ENCODE measurements at regions not wholly inside any gene's neighbourhood (a gene's known extent, or its start where the extent isn't known, plus 50 kb on each side); places are given as distances from the start of the nearest gene placed in this dataset.

DNA sequence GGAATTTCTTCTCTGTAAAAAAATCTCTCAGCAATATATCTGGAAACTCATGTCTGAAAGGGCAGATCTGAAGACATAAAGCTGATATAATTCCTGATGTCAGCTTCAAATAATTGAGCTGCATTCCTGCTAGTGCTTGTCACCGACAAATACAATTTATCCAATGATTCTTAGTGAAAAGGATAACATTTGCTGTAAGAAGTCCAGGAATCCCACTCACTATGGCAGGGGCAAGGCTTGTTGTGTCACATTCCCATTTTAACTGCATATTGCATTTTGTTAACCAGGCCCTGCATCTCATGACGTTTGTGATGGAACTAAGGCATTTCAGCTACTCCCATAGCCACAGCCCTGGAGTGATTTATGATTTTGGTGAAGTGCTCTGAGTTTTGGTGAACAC, 160.1 kb upstream of the DAB2 start:
- ATAC-seq, result no peak

DNA sequence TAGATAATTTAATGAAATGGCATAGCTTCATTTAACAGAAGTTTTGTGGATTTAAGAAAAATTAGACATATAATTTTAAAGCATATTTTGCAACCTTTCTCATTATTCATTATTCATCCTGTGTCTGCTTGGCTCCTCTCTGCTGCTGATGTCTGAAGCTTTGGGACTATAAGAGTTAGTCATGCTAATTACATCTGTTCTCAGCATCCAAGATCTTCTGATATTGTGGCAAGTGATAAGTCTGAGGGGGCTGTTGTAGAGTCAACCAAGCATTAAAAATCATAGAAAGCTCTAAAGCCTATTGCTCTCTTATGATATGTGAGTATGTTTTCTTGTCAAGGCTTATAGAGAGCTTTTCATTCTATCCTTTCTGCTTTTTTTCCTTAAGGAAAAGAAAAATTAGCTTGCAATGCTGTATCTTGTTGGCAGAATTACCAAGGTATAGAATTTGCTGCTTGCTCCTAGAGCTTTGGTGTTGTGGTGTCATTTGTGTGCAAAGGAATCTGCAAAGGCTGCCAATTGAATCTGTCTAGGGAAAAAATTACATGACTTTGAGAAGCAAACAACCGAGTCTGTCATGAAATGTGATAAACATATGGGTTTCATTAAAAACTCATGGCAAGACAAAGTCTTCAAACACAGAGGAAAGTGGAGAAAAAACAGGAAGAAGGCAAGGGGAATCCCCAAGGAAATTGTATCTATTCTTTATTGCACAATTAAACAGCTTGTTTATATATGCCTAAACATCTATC, 156.1 kb upstream of the DAB2 start:
- ATAC-seq, result no peak

DNA sequence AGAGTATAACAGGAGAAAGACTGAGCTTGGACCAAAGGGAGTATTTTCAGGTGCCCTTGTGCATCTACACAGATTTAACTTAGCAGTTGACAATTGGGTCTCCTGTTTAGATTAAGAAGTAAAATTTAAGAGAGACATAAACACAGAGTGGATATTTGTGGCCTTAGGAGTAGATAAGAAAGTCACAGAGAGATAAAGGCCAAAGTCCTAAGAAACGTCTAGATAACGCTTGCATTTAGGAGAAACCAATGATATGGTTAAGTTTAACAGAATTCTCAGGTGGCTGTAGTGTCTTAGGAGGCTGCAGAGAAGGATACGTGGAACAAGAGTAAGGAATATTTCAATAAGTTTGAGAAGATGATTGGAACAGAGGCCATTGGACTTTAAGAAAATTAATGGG, 155.0 kb upstream of the DAB2 start:
- no peak for ATAC-seq

DNA sequence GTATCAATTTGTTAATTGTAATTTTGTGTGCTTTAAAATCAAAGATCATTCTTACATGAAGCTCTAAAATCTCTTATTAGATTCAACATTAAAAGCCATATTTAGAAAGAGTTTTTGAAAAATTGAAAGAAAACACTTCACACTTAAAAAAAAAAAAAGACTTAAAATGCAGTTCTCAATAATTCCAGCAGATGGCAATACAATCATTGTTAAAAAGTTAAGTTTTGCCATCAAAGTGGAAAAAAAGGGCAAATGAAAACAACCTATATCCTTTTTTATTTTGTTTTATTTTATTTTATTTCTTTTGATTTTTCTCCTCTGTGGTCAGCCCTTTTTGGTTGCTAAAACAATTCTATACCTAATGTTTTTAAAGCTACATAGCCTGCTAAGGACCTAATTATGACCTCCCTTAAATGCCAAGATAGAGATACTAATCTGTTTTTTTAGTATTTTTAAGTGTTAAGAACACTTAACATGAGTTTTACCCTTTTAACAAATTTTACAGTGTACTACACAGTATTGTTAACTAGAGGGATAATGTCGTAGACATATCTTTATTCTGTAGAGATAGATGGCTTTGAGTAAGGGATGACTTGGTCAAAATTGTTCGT, 154.2 kb upstream of the DAB2 start:
- ATAC-seq, result no peak

DNA sequence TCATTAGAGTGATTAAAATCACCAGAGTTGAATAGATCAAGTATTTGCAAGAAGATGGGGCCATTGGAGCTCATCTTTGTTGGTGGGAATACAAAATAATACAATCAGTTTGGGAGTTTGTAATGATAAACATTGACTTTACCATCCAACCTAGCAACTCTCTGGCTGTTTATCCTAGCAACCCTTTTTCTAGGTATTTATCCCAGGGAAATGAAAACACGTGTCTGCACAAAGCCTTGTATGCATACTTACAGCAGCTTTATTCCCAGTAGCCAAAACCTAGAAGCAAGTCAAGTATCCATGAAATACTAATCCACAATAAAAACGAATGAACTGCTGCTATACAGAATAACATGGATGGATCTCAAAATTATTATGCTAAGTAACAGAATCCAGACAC, 152.7 kb upstream of the DAB2 start:
- no peak for ATAC-seq

DNA sequence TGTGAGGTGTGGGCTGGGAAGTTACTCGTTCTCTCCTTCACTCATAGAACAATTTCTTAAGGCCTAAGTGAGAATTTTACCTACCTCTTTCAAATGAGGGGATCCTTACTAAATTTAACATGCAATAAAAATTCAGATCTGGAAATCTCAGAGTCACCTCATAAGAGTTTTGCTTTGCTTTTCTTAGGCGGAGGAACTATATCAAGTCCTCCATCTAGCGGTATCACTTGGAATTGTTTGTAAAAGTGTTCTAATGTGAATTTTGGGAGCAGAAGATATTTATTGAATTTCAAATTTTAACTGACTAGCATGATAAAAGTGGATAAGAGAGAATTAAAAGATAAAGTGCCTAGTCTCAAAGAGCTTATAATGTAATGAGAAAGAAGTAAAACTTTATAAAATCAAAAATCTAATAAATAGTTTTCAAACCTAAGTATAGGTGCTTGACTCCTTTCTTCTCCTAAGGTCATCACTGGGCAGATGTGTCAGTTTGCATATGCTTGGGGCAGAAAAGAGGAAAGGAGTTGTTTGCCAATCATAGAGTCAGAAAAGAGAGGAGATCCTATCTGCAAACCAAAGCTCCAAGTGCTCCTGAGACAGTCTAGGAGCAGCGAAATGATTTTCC, 145.7 kb upstream of the DAB2 start:
- ATAC-seq, result no peak

DNA sequence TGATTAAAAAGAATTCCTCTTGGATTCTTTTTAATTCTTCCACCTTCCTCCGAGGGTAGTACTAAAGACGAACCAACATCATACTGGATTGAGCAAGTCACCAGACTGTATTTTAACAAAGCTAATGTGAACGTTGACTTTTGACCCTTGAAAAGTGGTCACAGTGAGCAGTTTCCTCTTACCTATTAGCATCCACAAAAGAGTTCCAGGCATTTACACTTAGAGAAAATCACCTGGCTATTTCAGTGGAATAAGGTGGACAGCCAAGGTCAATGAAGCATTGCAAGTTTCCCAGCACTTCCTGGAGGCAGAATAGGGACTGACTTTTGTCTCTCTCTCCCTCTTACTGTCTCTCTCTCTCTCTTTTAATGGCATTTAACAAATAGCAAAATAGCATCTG, 145.1 kb upstream of the DAB2 start:
- no peak for ATAC-seq

DNA sequence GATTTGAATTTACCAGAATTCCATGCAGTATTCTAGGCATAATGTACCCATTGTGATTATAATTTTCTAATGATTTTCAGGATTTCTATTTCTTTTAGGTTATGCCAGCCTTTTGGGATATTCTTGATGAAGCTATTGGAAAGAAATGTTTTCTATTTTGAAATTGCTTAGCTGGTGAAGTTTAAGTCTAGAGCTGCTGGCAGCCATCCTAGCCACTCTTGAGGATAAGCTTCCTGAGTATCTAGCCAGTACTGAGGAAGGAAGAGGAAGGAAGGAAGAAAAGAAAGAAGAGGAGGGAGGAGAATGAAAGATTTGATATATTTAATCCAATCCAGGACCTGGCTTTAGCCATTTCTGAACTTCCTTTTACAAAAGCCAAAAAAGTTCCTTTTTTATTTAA, 142.1 kb upstream of the DAB2 start:
- no peak for ATAC-seq

DNA sequence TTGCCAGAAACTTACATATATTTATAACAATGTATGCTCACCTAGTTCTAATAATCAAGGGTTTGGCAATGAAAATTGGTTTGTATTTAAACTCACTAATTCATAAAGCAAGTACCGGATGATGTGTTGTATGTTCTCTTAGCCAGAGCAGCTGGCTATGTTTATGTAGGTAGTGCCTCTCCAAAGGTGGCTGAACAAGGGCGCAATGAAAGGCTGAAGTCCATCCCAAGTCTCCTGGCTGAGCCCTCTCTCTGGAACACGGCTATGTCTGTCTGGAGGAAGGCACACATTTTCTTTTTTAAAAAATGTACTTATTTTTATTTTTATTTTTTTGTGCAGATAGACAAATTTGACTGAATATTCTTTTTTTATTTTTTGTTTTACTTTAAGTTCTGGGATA, 141.2 kb upstream of the DAB2 start:
- no peak for ATAC-seq

DNA sequence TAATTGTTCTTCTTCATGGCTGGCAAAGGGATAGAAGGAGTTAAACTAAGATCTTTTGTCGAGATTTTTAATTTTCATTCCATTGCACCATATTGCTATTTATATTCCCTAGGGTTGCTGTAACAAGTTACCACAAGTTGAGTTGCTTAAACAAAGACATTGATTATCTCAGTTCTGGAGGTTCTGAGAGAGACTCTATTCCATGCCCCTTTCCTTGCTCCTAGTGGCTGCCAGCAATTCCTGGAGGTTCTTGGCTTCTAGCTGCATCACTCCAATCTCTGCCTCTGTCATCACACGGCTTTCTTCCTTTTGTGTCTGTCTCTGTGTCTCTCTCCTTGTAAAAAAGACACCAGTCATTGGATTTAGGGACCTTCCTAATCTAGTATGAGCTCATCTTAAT, 136.6 kb upstream of the DAB2 start:
- no peak for ATAC-seq

DNA sequence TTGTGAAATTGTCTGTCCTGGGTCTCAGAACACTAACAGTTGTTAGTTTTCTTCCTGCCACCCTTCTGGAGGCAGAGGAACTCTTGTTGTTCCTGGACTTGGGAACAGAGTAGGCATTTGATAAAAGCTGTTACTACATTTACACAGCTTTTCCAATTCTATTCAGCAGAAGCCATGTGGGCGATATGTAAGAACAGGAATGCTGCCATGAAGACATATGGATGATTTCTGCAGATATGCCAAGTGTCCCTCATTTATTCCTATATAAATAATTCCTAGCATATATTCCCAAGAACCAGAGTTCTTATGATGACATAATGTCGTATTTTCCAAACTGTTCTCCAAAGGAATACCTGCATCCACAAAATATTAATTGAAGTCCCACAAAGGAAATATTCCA, 135.9 kb upstream of the DAB2 start:
- ATAC-seq, result no peak

DNA sequence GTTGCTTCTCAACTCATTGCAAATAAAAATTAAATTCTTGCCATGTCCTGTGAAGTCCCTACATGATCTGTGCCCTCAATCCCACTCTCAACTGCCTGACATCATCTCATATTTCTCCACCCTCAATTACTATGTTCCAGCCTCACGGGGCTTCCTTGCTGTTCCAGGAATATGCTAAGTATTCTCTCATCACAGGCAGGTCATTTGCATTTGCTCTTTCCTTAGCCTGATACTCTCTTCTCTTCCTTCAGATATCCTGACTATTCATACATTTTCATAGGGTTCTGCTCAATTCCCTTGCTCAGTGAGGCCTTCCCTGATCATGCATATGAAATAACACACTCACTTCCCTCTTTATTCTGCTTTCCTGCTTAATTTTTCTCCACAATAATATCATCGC, 135.1 kb upstream of the DAB2 start:
- ATAC-seq, result no peak

DNA sequence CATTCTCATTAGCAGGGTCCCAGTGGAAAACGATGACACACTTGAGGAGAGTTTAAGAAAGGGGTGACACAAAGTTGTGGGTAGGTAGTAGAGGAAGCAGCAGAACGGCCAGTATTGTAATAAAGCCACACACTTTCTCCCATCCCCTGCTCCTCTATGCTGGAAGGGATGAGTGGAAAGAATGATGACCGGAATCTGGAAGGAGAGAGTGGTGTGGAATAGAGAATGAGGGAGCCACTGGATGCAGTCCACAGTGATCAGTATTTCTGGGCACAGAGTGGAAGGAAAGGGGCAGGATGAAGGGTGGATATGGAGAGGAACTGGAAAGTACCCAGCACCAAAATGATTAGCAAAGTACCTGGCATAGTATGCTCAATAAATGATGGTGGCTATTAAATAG, 133.8 kb upstream of the DAB2 start:
- no peak for ATAC-seq

DNA sequence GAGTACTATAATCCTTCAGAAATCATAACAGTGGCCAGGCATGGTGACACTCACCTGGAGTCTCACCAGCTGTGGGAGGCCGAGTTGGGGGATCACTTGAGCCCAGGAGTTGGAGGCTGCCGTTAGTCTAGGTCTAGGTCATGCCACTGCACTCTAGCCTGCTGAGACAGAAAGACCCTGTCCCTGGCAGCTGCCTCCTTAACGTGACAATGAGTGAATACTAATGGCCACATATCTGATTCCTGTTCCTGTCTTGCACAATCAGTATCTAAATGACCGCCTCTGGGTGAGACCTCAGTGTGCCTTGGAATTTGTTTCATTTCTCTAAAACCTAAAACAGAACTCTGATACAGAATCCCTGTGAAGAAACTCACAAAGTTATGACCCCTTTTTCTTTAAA, 131.0 kb upstream of the DAB2 start:
- ATAC-seq, result no peak

DNA sequence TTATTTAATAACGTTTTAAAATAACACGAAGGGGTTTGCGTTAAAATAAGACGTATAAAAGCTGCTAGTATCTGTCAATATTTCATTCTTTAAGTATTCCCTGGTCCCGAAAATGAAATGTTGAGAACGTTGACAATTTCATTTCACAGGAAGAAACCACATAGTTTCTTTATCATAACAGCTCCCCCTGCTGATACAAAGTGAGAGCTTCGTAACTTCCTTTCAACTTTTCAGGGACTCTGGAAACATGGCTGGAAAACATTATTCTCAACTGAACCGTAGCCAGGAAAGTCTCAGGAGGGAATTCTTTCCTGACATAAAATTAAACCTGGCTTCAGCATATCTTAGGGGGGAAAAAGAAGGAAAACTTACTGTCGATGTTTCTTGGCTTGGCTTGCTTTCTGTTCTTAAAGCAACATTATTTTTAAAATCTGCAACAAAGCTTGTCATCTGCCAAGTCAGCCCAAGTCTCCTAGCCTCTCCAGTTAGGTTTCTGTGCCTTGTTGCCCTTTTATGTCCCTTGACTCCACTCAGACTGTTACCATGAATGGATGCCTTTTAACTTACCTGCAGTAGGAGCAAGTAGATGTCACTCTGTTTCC, 122.9 kb upstream of the DAB2 start:
- ATAC-seq, result no peak

DNA sequence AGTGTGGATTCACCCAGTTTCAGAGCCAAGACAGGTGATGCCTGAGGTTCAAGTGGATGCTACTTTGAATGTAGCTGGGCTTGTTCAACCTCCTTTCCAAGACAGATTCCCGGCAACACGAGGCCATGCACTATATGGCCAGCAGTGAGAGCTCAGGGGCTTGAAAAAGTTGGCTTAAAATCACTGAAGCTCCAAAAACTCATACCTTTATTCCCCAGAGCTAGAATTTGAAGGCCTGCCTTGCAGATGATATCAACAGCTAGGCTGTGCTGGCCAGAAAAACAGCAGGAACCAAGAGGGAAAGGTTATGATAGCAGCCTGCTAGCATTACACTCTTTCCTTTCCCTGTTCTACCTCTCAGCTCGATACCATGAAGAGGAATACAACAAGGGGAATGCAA, 120.2 kb upstream of the DAB2 start:
- ATAC-seq, result no peak

DNA sequence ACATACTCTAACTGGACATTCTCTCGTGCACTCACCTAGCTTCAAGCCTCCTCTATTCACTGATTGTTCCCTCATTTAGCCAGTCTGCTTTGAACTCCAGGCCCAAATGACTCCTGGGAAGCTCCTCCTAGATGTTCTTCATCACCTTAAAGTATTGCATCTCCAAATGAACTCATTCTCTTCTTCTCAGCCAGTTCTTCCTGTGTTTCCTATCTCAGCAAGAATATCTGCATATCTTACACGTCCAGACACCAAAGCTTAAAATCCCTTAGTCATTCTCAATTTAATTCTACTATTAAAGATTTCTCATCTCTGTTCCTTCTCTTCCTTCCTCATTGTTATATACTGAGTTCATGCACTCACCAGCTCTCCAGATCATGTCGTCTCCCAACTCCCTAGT, 118.6 kb upstream of the DAB2 start:
- no peak for ATAC-seq

DNA sequence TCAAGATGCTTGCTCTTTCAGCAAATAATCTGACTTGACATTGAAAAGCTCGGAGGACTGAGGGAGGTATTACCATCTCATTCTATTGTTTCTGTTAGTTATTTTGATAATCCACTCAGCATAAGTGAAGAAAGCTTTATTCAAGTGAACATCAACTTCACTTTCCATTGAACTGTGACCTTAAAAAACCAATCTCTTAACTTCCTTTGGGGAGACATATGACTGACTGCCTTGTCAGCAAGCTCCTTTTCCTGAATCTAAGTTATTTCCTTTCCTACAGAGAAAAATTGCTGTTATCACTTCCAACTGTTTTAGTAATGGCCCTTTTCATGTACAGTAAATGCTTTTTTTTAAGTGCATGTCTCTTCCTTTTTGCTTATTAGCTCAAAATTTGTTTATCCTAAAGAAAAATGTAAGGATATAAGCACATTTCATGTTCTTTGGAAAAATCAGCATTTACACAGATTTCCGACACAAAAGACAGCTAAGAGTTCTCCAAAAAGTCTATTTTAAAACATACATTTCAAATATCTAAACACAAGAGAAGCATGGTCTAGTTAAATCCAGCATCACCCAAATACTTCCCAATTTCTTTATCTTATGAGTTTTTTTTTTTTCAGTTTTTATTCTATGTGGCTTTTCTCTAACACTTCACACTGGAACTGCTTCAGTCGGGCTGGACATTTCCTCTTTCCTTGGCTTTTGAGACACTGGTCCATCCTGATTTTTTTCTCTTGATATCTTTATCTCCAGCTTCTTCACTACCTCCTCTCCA, 117.9 kb upstream of the DAB2 start:
- no peak for ATAC-seq

DNA sequence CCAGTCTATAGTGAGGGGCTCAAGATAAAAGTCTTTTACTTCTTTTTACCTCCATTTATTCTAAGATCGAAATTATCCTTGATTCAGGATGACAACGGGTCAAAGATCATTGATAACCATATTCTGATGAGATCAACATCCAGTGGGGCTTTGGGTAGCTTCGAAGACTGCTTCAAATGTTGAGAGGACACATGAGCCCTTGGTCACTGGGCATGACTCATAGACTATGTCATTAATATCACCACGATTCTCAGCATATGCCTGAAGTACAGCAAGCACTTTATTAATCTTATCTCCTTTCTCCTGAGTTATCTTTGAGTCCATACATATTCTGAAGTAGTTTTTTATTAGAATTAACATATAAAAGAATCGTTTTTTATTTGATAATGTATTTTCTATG, 117.1 kb upstream of the DAB2 start:
- no peak for ATAC-seq

DNA sequence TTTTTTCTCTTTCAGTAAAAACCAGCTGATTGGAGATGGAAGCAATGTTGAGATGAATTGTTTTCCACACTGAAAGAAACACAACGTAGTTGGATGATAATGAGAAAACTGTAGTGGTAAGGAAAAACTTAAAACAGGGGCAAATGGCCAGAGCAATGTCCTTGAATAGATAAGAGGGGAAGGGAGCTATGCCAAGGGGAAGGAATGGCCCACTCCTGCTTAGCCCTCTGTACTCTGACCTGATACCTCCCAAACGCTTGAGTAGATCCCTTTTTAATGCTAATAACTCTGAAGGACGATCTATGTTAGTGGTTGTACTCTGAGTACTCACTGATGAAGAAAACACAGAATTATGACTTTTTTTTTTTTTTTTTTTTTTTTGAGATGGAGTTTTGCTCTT, 114.7 kb upstream of the DAB2 start:
- ATAC-seq, result no peak

DNA sequence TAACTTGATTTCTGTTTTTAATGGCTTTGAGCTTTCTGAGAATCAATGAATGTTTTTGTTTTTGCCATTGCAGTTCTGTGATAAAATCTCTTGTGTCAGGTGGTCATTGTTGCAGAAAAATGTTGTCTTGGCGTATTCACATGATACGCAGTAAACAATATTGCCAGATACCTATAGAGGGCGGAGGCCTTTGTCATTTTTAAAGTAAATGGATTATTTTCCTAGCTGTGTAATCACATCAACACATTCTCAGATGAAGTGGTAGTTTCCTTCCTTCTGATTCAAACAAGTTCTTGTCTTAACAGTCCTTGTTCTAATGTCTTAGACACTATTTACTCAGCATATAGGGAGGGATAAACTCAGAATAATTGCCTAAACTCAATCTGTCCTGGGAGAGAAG, 109.9 kb upstream of the DAB2 start:
- ATAC-seq, result no peak

DNA sequence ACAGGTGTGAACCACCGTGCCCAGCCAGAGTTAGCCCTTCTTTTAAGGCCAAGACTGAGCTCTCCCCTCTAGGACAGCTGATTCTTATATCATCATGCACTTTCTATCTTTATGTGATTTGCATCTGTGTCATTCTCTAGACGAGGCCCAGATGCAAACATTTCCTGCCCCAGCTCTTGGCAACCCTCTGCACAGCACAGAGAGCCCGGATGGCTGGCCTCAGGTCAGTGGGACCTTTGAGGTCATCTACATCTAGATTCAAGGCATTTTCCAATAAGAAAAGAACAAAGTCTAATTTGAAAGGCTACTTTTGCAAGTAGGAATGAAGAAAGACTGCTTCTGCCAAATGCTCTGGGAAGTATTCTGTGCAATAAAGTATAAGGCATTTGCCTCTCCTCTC, 109.0 kb upstream of the DAB2 start:
- no peak for ATAC-seq

DNA sequence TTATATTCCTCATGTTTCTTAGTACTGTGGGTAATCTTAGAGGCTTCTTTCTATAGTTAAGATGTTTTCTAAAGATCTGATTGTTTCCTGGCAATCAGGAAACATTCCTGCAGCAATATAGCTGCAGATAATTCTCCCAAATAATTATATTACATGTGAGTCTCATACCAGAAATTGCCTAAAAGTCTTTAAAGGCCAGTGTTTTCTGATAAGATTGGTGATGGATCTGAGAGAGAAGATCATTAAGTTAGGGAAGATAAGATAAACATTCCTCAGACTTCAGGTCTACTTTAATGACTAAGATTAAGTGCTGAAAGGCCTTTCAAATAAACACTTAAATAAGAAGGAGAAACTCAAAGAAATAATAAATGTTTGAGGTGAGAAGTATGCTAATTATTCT, 107.7 kb upstream of the DAB2 start:
- no peak for ATAC-seq
